SK-N-SH treated with all-trans-retinoic acid at 6 μM for 48 hours (cell line): ENCODE measurements at regions not wholly inside any gene's neighbourhood (a gene's known extent, or its start where the extent isn't known, plus 50 kb on each side); places are given as distances from the start of the nearest gene placed in this dataset.

ENCODE experiments used
- ATAC-seq: fragments of 200-7000 bp; cut with Tn5 transposase; 3 replicates; pipeline ENCODE4 v1.9.1; 2020; ENCODE audit warnings: mild to moderate bottlenecking, moderate library complexity
- ARNTL ChIP-seq: fragments of 450-650 bp; formaldehyde crosslinking; IDR thresholded peaks from 2 replicates; pipeline ENCODE4 v1.5.0; 2020; ENCODE audit warnings: low read depth, mild to moderate bottlenecking, moderate library complexity, borderline replicate concordance
- BACH2 ChIP-seq: fragments of 250-450 bp; sonication (Bioruptor Pico); IDR thresholded peaks from 2 replicates; pipeline ENCODE4 v1.9.0; 2021; ENCODE audit warnings: mild to moderate bottlenecking, borderline replicate concordance
- CREB5 ChIP-seq: fragments of 250-450 bp; sonication (Bioruptor Pico); IDR thresholded peaks from 2 replicates; pipeline ENCODE4 v1.5.1; 2020; ENCODE audit warnings: low read depth, mild to moderate bottlenecking, moderate library complexity
- CSDC2 ChIP-seq: fragments of 250-450 bp; sonication (Bioruptor Pico); IDR thresholded peaks from 2 replicates; pipeline ENCODE4 v1.5.0; 2020; ENCODE audit warnings: mild to moderate bottlenecking, moderate library complexity
- CSRNP3 ChIP-seq: fragments of 250-450 bp; sonication (Bioruptor Pico); IDR thresholded peaks from 2 replicates; pipeline ENCODE4 v1.5.1; 2021; ENCODE audit warnings: mild to moderate bottlenecking, moderate library complexity
- ESRRG ChIP-seq: fragments of 250-450 bp; sonication (Bioruptor Pico); IDR thresholded peaks from 2 replicates; pipeline ENCODE4 v1.6.1; 2021; ENCODE audit warnings: mild to moderate bottlenecking
- GLIS3 ChIP-seq: fragments of 250-450 bp; sonication (Bioruptor Pico); IDR thresholded peaks from 2 replicates; pipeline ENCODE4 v1.5.0; 2020; ENCODE audit warnings: mild to moderate bottlenecking, moderate library complexity
- ISL1 ChIP-seq: fragments of 250-450 bp; sonication (Bioruptor Pico); IDR thresholded peaks from 2 replicates; pipeline ENCODE4 v2.1.2; 2022; ENCODE audit warnings: mild to moderate bottlenecking, moderate library complexity
- OSR1 ChIP-seq: fragments of 250-450 bp; sonication (Bioruptor Pico); IDR thresholded peaks from 2 replicates; pipeline ENCODE4 v1.8.0; 2022; ENCODE audit warnings: moderate library complexity, mild to moderate bottlenecking, inconsistent platforms
- PATZ1 ChIP-seq: fragments of 250-450 bp; sonication (Bioruptor Pico); IDR thresholded peaks from 2 replicates; pipeline ENCODE4 v1.8.0; 2020; ENCODE audit warnings: mild to moderate bottlenecking, moderate library complexity, borderline replicate concordance
- POU6F1 ChIP-seq: fragments of 250-450 bp; sonication (Bioruptor Pico); IDR thresholded peaks from 2 replicates; pipeline ENCODE4 v1.8.0; 2021; ENCODE audit warnings: low read depth, mild to moderate bottlenecking, moderate library complexity, borderline replicate concordance
- PPARA ChIP-seq: fragments of 250-450 bp; sonication (Bioruptor Pico); IDR thresholded peaks from 2 replicates; pipeline ENCODE4 v1.5.0; 2020; ENCODE audit warnings: mild to moderate bottlenecking, borderline replicate concordance
- SNAI2 ChIP-seq: fragments of 250-450 bp; sonication (Bioruptor Pico); IDR thresholded peaks from 2 replicates; pipeline ENCODE4 v1.5.0; 2020; ENCODE audit warnings: mild to moderate bottlenecking, moderate library complexity
- TCF4 ChIP-seq: fragments of 250-450 bp; sonication (Bioruptor Pico); IDR thresholded peaks from 2 replicates; pipeline ENCODE4 v1.8.0; 2021; ENCODE audit warnings: mild to moderate bottlenecking, moderate library complexity, borderline replicate concordance
- TOX ChIP-seq: fragments of 250-450 bp; sonication (Bioruptor Pico); IDR thresholded peaks from 2 replicates; pipeline ENCODE4 v1.8.0; 2021; ENCODE audit warnings: mild to moderate bottlenecking, moderate library complexity, borderline replicate concordance
- TSHZ2 ChIP-seq: fragments of 250-450 bp; sonication (Bioruptor Pico); IDR thresholded peaks from 2 replicates; pipeline ENCODE4 v1.5.0; 2020; ENCODE audit warnings: mild to moderate bottlenecking, moderate library complexity
- ZC3H10 ChIP-seq: fragments of 250-450 bp; sonication (Bioruptor Pico); IDR thresholded peaks from 2 replicates; pipeline ENCODE4 v1.5.1; 2021; ENCODE audit warnings: mild to moderate bottlenecking, moderate library complexity
- ZFP3 ChIP-seq: fragments of 250-450 bp; sonication (Bioruptor Pico); IDR thresholded peaks from 2 replicates; pipeline ENCODE4 v1.5.0; 2020; ENCODE audit warnings: mild to moderate bottlenecking, moderate library complexity
- ZFP30 ChIP-seq: fragments of 450-650 bp; formaldehyde crosslinking; IDR thresholded peaks from 2 replicates; pipeline ENCODE4 v1.5.0; 2022; ENCODE audit warnings: mild to moderate bottlenecking, moderate library complexity
- ZNF565 ChIP-seq: fragments of 450-650 bp; formaldehyde crosslinking; conservative IDR thresholded peaks from 2 replicates; pipeline ENCODE4 v1.5.0; 2020; ENCODE audit warnings: low read depth, mild to moderate bottlenecking, moderate library complexity
- ZNF70 ChIP-seq: fragments of 450-650 bp; formaldehyde crosslinking; IDR thresholded peaks from 2 replicates; pipeline ENCODE4 v1.5.0; 2020; ENCODE audit warnings: mild to moderate bottlenecking, moderate library complexity
- ZNF8 ChIP-seq: fragments of 450-650 bp; formaldehyde crosslinking; IDR thresholded peaks from 2 replicates; pipeline ENCODE4 v1.5.0; 2020; ENCODE audit warnings: mild to moderate bottlenecking, moderate library complexity

GRCh38 chr12:94792693-94793092 lies 142.3 kb upstream of the TMCC3 start (continued):
- no peak for TF ChIP-seq ZNF70 (CRISPR knock-in tag)
- no peak for TF ChIP-seq TSHZ2
- TF ChIP-seq ZNF8 (CRISPR knock-in tag), result no peak
- no peak for TF ChIP-seq ESRRG (CRISPR knock-in tag)
- TF ChIP-seq ZFP30 (CRISPR knock-in tag), result no peak

- TF ChIP-seq ARNTL (CRISPR knock-in tag) (no peak), TCF4 (CRISPR knock-in tag) (no peak), ZNF565 (CRISPR knock-in tag) (no peak), ESRRG (CRISPR knock-in tag) (no peak), POU6F1 (CRISPR knock-in tag) (no peak), OSR1 (CRISPR knock-in tag) (no peak), ZNF8 (CRISPR knock-in tag) (no peak), BACH2 (no peak), PPARA (CRISPR knock-in tag) (no peak), TOX (CRISPR knock-in tag) (no peak), CSDC2 (CRISPR knock-in tag) (no peak), SNAI2 (CRISPR knock-in tag) (no peak), ZNF70 (CRISPR knock-in tag) (no peak), ISL1 (no peak), GLIS3 (no peak), CREB5 (CRISPR knock-in tag) (no peak), ZFP3 (CRISPR knock-in tag) (no peak)
Measured at GRCh38 chr12:94791933-94792332, 141.6 kb upstream of the TMCC3 start.

GRCh38 chr12:94790825-94791224 lies 140.5 kb upstream of the TMCC3 start:
- no peak for TF ChIP-seq PPARA (CRISPR knock-in tag)
- TF ChIP-seq ESRRG (CRISPR knock-in tag), result no peak
- no peak for TF ChIP-seq BACH2
- TF ChIP-seq ZFP3 (CRISPR knock-in tag), result no peak
- TF ChIP-seq ZNF8 (CRISPR knock-in tag), result no peak
- TF ChIP-seq CREB5 (CRISPR knock-in tag), result no peak
- TF ChIP-seq ZC3H10 (CRISPR knock-in tag), result no peak
- TF ChIP-seq ISL1, result no peak
- no peak for TF ChIP-seq CSDC2 (CRISPR knock-in tag)
- no peak for TF ChIP-seq ZNF70 (CRISPR knock-in tag)
- no peak for TF ChIP-seq CSRNP3 (CRISPR knock-in tag)
- no peak for TF ChIP-seq PATZ1 (CRISPR knock-in tag)
- no peak for TF ChIP-seq POU6F1 (CRISPR knock-in tag)
- TF ChIP-seq TCF4 (CRISPR knock-in tag), result no peak
- no peak for TF ChIP-seq TSHZ2
- TF ChIP-seq SNAI2 (CRISPR knock-in tag), result no peak
- no peak for ATAC-seq

More at GRCh38 chr12:94791933-94792332, 141.6 kb upstream of the TMCC3 start:
- ATAC-seq, result no peak
